Left lung (tissue), 4 donors: ENCODE measurements at regions not wholly inside any gene's neighbourhood (a gene's known extent, or its start where the extent isn't known, plus 50 kb on each side); places are given as distances from the start of the nearest gene placed in this dataset.

ENCODE experiments used
- ATAC-seq: fragments of 200-7000 bp; cut with Tn5 transposase; one replicate; pipeline ENCODE4 v1.9.1; 2020; ENCODE audit warnings: moderate library complexity
- DNase-seq, 4 donors: peaks; one replicate each; pipeline ENCODE4 v3.0.0-alpha.2; 2013 to 2020
- H3K27ac ChIP-seq, 2 donors: fragments of 200-600 bp; sonication (generic) in 1 of 2; one replicate each; pipeline versions ENCODE4 v1.5.0 to v1.8.0; 2020 to 2021
- H3K27me3 ChIP-seq, 2 donors: fragments of 200-600 bp; sonication (generic) in 1 of 2; one replicate each; pipeline versions ENCODE4 v1.5.0 to v1.8.0; 2020 to 2021
- H3K36me3 ChIP-seq, 2 donors: fragments of 200-600 bp; sonication (generic) in 1 of 2; one replicate each; pipeline versions ENCODE4 v1.5.0 to v1.8.0; 2020 to 2021
- H3K4me1 ChIP-seq, 2 donors: fragments of 200-600 bp; one replicate each; pipeline ENCODE4 v1.8.0; 2021
- H3K4me3 ChIP-seq, 2 donors: fragments of 200-600 bp; sonication (generic) in 1 of 2; one replicate each; pipeline versions ENCODE4 v1.5.0 to v1.8.0; 2020 to 2021; ENCODE audit warnings: mild to moderate bottlenecking in 1 of 2
- H3K9me3 ChIP-seq, 2 donors: fragments of 200-600 bp; sonication (generic) in 1 of 2; one replicate each; pipeline versions ENCODE4 v1.5.0 to v1.8.0; 2020 to 2021
- CTCF ChIP-seq, 2 donors: fragments of 200-600 bp; sonication (generic) in 1 of 2; IDR thresholded peaks; one replicate each; pipeline versions ENCODE4 v1.5.0 to v1.8.0; 2021; ENCODE audit warnings: antibody characterized with exemption in 2 of 2
- intact Hi-C, 2 donors: fragments of 100-400 bp; cut with DNase I; formaldehyde crosslinking; loops; one replicate each; pipeline versions ENCODE4 v1.11.2 to v1.14.2; 2022
- donor health status: DM: no; HTN: yes; CAD: no.
- donor health status: DM: no; HTN: no; CAD: no.

DNA sequence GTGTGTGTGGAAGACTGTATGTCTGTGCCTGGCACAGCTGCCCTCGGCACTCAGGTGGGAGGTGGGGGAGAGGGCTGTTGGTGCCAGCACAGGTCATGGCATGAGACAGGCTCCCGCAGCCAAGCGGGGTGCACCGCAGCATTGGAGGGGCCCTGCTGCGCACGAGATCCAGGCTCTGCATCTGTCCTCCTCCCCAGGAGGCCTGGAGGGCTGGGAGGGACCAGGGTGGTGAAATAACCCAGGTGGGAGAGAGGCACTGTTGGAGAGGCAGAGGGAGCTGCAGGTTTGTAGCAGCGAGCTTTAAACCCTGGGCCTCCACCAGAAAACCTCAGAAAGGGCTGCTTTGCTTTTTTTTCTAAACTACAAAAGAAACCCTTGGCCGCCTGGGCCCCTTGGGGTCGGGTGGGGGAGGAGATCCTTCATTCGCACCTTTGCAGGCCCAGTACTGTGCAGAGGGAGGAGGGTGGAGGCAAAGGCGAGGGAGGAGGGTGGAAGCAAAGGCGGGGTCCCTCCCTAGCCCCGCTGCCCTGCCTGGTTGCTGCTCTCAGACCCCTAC lies 241.7 kb downstream of the SEC14L1 start:
- H3K27ac ChIP-seq: peak overlapping the region; percentile 26 to 30
- intact Hi-C loops: no loop called here
- H3K4me1 ChIP-seq: peaks cover 56 to 93% of the 10 kb centered on the region in 2 donors
- H3K27me3 ChIP-seq: no peaks in the 10 kb centered on the region
- H3K4me3 ChIP-seq: no peak overlapping the region
- ATAC-seq: no peak
- H3K9me3 ChIP-seq: no peaks in the 10 kb centered on the region
- no peak for DNase-seq
- H3K36me3 ChIP-seq: no peaks in the 10 kb centered on the region
- TF ChIP-seq CTCF (IDR thresholded peaks at IDR 0.05): no peak

DNA sequence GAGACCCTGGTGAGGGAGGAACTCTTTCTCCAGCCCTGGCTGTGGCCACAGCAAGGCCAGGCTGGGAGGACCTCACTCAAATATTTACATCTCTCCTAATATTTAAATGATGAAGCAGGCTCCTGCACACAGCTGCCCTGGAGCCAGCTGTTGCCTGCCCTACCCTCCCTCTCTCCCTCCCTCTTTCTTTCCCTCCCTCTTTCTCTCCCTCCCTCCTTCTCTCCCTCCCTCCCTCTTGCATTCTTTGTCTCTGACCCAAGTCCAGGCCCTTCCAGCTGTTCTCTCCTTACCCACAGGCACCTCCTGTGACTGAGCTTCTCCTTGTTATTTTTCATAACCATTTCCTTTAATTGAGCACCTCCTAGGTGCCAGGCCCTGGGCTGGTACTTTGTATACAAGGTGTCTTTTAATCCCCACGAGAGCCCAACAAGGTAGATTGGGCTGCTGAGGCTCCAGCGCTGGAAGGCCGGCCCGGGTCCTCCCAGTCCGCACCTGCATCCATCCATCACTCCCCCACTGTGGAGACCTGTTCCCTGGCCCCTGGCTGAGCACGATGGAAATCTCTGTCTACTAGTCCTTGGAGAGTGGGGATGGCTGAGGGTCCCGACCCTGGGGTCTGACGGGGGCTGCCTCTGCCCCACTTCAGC lies 242.3 kb downstream of the SEC14L1 start:
- no peak for TF ChIP-seq CTCF (IDR thresholded peaks at IDR 0.05)
- intact Hi-C loops: no loop called here
- H3K4me1 ChIP-seq: peaks cover 51 to 93% of the 10 kb centered on the region in 2 donors
- H3K27ac ChIP-seq: peak overlapping the region; percentile 30 to 34
- H3K9me3 ChIP-seq: no peaks in the 10 kb centered on the region
- DNase-seq (peak in 2 of 4 donors; percentile 75 to 82), ATAC-seq (peak; percentile 19)
- H3K36me3 ChIP-seq: no peaks in the 10 kb centered on the region
- no peaks in the 10 kb centered on the region for H3K27me3 ChIP-seq
- H3K4me3 ChIP-seq: no peak overlapping the region

GRCh38 chr17:77383613-77384608 lies 243.1 kb downstream of the SEC14L1 start:
- intact Hi-C loops: no loop called here
- no peak for TF ChIP-seq CTCF (IDR thresholded peaks at IDR 0.05)
- no peaks in the 10 kb centered on the region for H3K27me3 ChIP-seq
- no peaks in the 10 kb centered on the region for H3K9me3 ChIP-seq
- DNase-seq (no peak), ATAC-seq (no peak)
- peak overlapping the region; percentile 30 to 34 for H3K27ac ChIP-seq
- H3K4me1 ChIP-seq: peaks cover 55 to 93% of the 10 kb centered on the region in 2 donors
- no peak overlapping the region for H3K4me3 ChIP-seq
- H3K36me3 ChIP-seq: no peaks in the 10 kb centered on the region

DNA sequence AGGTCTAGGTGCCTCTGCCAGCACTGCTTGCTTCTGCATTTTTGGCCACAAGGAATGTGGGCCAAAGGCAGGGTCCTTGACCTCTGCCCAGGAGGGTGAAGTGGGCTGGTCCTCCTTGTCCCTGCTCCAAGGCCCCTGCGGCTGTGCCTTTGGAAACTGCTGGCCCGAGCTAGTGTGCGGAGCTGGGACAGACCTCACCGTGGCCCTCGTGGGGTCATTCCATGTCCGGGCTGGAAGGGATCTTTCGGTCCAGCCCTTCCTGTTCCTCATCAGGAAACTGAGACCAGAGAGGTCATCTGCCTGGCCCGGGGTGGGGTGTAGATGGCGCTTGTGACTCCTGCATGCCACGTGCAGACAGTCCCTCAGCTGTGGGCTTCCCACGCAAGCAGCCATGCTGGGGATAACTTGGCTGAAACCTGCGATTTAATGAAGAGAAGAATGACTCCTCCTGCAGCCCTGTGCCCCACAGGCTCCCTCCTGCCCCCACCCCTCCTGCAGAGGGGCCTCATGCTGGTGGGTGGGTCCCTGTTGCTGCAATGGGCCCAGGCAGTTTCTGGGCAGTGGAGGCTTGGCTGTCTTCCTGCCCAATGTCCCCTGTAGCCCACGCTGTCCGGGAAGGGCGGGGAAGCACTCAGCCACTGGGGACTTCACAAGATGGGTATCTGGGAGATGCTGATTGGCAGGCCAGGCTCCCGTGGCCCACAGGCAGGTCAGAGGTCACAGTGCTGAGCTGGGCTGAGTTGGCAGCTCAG lies 245.2 kb downstream of the SEC14L1 start:
- peaks cover 70 to 94% of the 10 kb centered on the region in 2 donors for H3K4me1 ChIP-seq
- no peaks in the 10 kb centered on the region for H3K36me3 ChIP-seq
- intact Hi-C loops: no loop called here
- peak overlapping the region; percentile 29 to 64 for H3K27ac ChIP-seq
- DNase-seq (no peak), ATAC-seq (peak; percentile 8)
- H3K9me3 ChIP-seq: no peaks in the 10 kb centered on the region
- TF ChIP-seq CTCF (IDR thresholded peaks at IDR 0.05): no peak
- no peaks in the 10 kb centered on the region for H3K27me3 ChIP-seq
- no peak overlapping the region for H3K4me3 ChIP-seq
